GM12875 (cell line): ENCODE measurements at regions not wholly inside any gene's neighbourhood (a gene's known extent, or its start where the extent isn't known, plus 50 kb on each side); places are given as distances from the start of the nearest gene placed in this dataset.

Experiments
- H3K4me3 ChIP-seq: one replicate; pipeline ENCODE4 v1.5.1; 2011; ENCODE audit warnings: low read depth, low read length, control low read depth
- TF ChIP-seq, protein P1 (sequence below): IDR thresholded peaks from 2 replicates; pipeline ENCODE4 v1.5.1; 2011; ENCODE audit warnings: low read depth, mild to moderate bottlenecking, control low read depth, inconsistent platforms, low read length, moderate library complexity, borderline replicate concordance; ENCODE audit not compliant: insufficient read depth

DNA sequence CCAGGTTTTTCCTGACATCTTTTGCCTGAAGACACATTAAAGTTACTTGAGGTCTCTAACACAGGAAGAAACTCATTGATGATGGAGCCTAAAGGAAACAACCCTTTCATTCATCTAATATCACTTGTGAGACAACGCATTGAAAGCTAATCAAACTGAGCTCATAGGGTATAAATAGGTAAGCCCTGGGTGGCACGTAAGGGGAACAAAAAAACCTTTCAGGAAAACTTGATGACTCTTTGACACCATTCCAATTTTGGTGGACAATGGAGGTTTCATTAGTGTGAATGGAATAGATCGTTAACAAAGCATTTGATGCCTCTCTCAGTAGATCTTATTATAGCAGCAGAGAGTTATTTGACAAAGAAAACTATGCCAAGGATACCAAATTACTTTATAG, 80.7 kb upstream of the DUSP10 start:
- no peak overlapping the region for H3K4me3 ChIP-seq
- TF ChIP-seq, protein P1, sequence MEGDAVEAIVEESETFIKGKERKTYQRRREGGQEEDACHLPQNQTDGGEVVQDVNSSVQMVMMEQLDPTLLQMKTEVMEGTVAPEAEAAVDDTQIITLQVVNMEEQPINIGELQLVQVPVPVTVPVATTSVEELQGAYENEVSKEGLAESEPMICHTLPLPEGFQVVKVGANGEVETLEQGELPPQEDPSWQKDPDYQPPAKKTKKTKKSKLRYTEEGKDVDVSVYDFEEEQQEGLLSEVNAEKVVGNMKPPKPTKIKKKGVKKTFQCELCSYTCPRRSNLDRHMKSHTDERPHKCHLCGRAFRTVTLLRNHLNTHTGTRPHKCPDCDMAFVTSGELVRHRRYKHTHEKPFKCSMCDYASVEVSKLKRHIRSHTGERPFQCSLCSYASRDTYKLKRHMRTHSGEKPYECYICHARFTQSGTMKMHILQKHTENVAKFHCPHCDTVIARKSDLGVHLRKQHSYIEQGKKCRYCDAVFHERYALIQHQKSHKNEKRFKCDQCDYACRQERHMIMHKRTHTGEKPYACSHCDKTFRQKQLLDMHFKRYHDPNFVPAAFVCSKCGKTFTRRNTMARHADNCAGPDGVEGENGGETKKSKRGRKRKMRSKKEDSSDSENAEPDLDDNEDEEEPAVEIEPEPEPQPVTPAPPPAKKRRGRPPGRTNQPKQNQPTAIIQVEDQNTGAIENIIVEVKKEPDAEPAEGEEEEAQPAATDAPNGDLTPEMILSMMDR = no peak

DNA sequence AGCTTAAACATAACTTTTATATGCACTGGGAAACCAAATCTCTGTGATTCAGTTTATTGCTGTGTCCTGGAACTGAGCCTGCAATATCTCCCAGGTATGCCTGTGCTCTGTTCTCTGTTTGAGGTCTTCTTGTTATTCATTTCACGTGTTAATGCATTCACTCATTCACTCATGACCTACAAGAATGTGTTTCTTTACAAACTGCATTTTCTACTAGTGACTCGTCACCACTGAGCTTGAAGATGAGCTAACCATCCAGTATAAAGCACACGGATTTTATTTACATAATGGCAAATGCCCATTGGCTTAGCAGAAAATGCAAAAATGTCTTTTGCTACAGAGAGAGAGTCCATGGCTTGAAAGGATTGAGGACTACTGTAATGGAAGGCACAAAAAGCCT, 75.0 kb upstream of the DUSP10 start:
- TF ChIP-seq, protein P1 = no peak
- no peak overlapping the region for H3K4me3 ChIP-seq

DNA sequence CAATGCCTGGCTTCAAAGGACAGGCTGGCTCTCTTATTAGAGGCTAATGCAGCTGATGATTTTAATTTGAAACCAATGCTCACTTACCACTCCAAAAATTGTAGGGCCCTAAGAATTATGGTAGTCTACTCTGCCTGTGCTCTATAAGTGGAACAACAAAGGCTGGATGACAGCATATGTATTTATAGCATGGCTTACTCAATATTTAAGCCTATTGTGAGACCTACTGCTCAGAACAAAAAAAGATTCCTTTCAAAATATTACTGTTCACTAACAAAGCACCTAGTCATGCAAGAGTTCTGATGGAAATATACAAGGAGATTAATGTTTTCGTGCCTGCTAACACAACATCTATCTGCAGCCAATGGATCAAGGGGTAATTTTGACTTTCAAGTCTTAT, 73.8 kb upstream of the DUSP10 start:
- TF ChIP-seq, protein P1 = no peak
- H3K4me3 ChIP-seq = no peak overlapping the region

DNA sequence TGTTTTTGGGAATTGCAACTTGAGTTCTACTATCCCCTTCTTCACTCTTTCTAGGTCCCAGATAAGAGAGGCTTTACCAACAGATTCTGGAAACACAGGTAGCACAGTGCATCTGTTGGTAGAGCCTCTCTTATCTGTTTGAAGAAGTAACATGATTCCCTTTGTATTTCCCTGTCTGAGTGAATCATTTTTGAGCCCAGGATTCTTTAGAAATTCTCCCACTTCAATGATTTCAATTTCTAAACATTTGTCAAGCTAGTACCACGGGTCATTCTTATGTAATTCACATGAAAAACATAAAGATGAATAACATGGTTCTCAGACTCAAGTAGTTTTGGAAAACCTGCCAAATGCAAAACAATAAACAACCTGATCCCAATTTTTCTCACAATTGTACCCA, 72.0 kb upstream of the DUSP10 start:
- TF ChIP-seq, protein P1 = no peak
- H3K4me3 ChIP-seq = no peak overlapping the region

DNA sequence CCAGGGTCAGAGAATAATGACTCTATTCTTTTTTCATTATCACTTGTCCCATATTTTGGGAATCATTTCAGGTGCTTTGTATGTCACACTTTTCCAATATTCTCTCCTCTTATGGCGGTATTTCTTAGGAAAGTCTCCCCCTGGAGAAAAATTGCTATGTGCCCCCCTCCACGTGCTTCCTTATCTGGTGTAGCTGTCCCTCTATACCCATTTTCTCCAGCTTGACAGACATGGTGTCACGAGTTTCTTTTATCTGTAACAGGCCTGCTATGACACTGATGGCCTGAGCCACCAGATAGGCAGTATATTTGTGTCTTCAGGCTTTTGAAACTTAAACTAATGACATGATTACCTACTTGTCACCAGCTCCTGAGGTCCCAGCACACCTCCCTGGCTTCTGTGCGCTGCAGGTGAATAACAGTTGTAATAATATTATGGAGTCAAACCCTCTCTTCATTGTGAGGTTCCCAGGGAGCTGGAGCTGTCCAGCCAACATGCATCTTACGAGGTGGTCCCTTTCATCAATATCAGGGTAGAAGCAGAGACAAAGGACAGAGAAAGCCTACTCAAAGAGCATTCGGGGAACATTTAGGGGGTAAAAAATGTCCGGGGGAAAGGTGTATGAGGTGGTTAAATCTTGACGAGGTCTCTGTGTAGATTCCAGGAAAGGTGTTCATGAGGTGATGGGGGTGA, 71.2 kb upstream of the DUSP10 start:
- TF ChIP-seq, protein P1 = no peak

DNA sequence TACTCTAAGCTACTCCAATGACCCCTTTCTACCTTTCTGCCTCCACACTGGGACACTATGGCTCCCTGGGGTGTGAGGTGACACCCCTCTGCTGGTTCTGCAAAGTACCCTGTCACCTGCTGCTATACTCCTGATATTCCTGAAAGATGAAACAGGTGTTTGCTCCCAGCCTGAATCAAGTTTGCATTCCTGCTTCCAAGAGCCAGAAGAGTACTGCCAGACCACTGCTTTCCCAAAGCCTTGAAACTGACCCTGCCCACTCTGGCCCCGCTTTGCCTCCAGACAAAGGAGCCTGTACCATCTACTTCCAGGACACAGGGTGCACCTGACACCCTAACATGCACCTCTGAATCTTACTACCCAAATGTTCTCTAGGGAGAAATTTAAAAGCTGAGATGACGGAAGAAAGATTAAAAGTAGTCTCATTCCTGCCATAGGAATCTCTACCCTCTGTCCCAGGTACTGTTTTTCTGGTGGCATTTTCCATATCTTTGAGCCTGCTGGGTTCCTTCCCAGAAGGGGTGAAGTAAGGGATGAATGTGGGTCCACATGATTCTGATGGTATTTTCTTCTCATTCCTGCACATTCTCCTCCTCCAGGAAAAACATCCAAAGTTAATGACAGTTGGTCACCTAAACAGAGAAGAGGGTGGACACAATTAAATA, 70.3 kb upstream of the DUSP10 start:
- H3K4me3 ChIP-seq = no peak overlapping the region
- TF ChIP-seq, protein P1 = no peak

More for the DNA sequence above, 71.2 kb upstream of the DUSP10 start:
- no peak overlapping the region for H3K4me3 ChIP-seq

DNA sequence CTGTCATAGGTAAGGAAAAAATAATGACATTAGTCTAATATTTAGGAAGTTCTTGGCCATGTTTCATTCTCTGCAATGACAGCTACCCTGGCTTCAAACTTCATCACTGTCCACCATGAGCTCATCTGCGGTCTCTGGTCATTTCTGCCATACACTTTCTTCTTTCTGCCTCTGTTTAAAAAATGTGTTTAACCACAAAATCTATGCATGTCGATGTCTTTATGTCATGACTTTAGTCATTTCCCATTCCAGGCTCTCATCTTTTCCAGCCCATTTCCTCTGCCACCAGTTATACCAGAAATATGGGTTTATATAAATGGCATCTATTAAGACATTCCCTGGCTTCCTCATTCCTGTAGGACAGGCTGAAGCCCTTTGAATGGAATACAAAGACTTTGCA, 68.5 kb upstream of the DUSP10 start:
- TF ChIP-seq, protein P1 = no peak
- H3K4me3 ChIP-seq = no peak overlapping the region
